HG03378 (cell line): ENCODE measurements at regions not wholly inside any gene's neighbourhood (a gene's known extent, or its start where the extent isn't known, plus 50 kb on each side); places are given as distances from the start of the nearest gene placed in this dataset.
"Not testable (repeated sequence)": the region's sequence is repeated elsewhere in the genome, so short reads cannot be mapped to it uniquely, and the experiment has no call there.

Experiments used
- ATAC-seq: cut with Tn5 transposase; IDR thresholded peaks from one replicate; pipeline ENCODE4 v1.9.1; 2021; ENCODE audit warnings: mild to moderate bottlenecking, moderate library complexity; ENCODE audit not compliant: unreplicated experiment

GRCh38 chr12:60184096-60184495 is 588.3 kb downstream of the SLC16A7 start:
- ATAC-seq = no peak

- no peak for ATAC-seq
Observed at GRCh38 chr12:60185060-60185459, 589.2 kb downstream of the SLC16A7 start.

- no peak for ATAC-seq
Observed at GRCh38 chr12:60191271-60191670, 595.4 kb downstream of the SLC16A7 start.

GRCh38 chr12:60191676-60192359 is 596.0 kb downstream of the SLC16A7 start:
- no peak for ATAC-seq

GRCh38 chr12:60194678-60195077 is 598.8 kb downstream of the SLC16A7 start:
- no peak for ATAC-seq

- ATAC-seq = no peak
Observed at GRCh38 chr12:60195483-60195882, 599.7 kb downstream of the SLC16A7 start.

GRCh38 chr12:60196366-60196765 is 600.5 kb downstream of the SLC16A7 start:
- ATAC-seq = no peak

- ATAC-seq = no peak
Observed at GRCh38 chr12:60197589-60197988, 601.8 kb downstream of the SLC16A7 start.

GRCh38 chr12:60201891-60202290 is 606.1 kb downstream of the SLC16A7 start:
- no peak for ATAC-seq

GRCh38 chr12:60205500-60205899 is 609.7 kb downstream of the SLC16A7 start:
- no peak for ATAC-seq

GRCh38 chr12:60209521-60209920 is 613.7 kb downstream of the SLC16A7 start:
- no peak for ATAC-seq

GRCh38 chr12:60209933-60210332 is 614.1 kb downstream of the SLC16A7 start:
- ATAC-seq = no peak

GRCh38 chr12:60210756-60211155 is 614.9 kb downstream of the SLC16A7 start:
- no peak for ATAC-seq

- ATAC-seq = no peak
Observed at GRCh38 chr12:60211244-60211643, 615.4 kb downstream of the SLC16A7 start.

- ATAC-seq = no peak
Observed at GRCh38 chr12:60212159-60213000, 616.6 kb downstream of the SLC16A7 start.

- ATAC-seq = not testable (repeated sequence)
Observed at GRCh38 chr12:60213272-60213671, 617.4 kb downstream of the SLC16A7 start.

GRCh38 chr12:60216226-60216625 is 620.4 kb downstream of the SLC16A7 start:
- no peak for ATAC-seq

- ATAC-seq = no peak
Observed at GRCh38 chr12:60223242-60223641, 627.4 kb downstream of the SLC16A7 start.

- no peak for ATAC-seq
Observed at GRCh38 chr12:60225216-60226000, 629.6 kb downstream of the SLC16A7 start.

- ATAC-seq = no peak
Observed at GRCh38 chr12:60227916-60228315, 632.1 kb downstream of the SLC16A7 start.

- no peak for ATAC-seq
Observed at GRCh38 chr12:60230056-60230455, 634.2 kb downstream of the SLC16A7 start.
